NT2/D1 (cell line): ENCODE measurements at regions not wholly inside any gene's neighbourhood (a gene's known extent, or its start where the extent isn't known, plus 50 kb on each side); places are given as distances from the start of the nearest gene placed in this dataset.

Source experiments
- DNase-seq: peaks from one replicate; pipeline ENCODE4 v3.0.0-alpha.2; 2011; ENCODE audit warnings: low read depth, low spot score
- H3K27me3 ChIP-seq: 2 replicates; pipeline ENCODE4 v1.6.0; 2011; ENCODE audit warnings: mild to moderate bottlenecking; ENCODE audit not compliant: insufficient read length, insufficient read depth
- H3K36me3 ChIP-seq: 2 replicates; pipeline ENCODE4 v1.6.1; 2011; ENCODE audit warnings: mild to moderate bottlenecking, low read length, mixed read lengths; ENCODE audit not compliant: insufficient read depth, insufficient read length
- H3K4me1 ChIP-seq: 2 replicates; pipeline ENCODE4 v1.5.1; 2011; ENCODE audit not compliant: insufficient read depth, insufficient read length
- H3K4me3 ChIP-seq: 2 replicates; pipeline ENCODE4 v1.5.1; 2011; ENCODE audit warnings: low read depth; ENCODE audit not compliant: insufficient read length
- H3K9ac ChIP-seq: 2 replicates; pipeline ENCODE4 v1.6.0; 2011; ENCODE audit warnings: low read depth; ENCODE audit not compliant: insufficient read length
- H3K9me3 ChIP-seq: 2 replicates; pipeline ENCODE4 v1.5.1; 2011; ENCODE audit warnings: mild to moderate bottlenecking, low read length; ENCODE audit not compliant: insufficient read depth
- SUZ12 ChIP-seq: IDR thresholded peaks from 2 replicates; pipeline ENCODE4 v1.6.1; 2011; ENCODE audit not compliant: insufficient read length, insufficient read depth; ENCODE audit errors: extremely low read depth
- YY1 ChIP-seq: IDR thresholded peaks from 2 replicates; pipeline ENCODE4 v1.6.1; 2011; ENCODE audit not compliant: insufficient read length, insufficient read depth
- ZNF274 ChIP-seq: IDR thresholded peaks from 2 replicates; pipeline ENCODE4 v1.6.1; 2011; ENCODE audit warnings: mild to moderate bottlenecking, low read depth, low read length

DNA sequence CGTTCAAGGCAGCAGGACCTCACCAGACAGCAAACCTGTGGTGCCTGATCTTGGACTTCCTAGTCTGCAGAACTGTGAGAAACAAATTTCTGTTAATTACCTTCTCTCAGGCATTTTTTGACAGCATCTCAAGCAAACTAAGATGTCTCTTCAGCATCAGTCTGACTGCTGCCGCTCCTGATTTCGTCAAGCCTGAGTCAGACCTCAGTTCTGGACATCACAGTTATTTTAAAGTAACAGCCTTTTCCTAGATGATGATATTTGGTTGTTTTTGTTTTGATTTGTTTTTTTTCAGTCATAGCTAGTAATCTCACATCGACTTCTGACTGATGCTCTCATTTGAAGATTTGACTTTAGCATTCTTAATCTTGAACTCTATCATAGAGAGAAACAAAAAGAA lies 71.9 kb downstream of the BLID start:
- Histone ChIP-seq H3K9me3 (no peaks in the 10 kb centered on the region), H3K27me3 (no peaks in the 10 kb centered on the region), H3K9ac (no peak overlapping the region), H3K36me3 (no peaks in the 10 kb centered on the region), H3K4me3 (no peak overlapping the region), H3K4me1 (no peaks in the 10 kb centered on the region)
- TF ChIP-seq SUZ12 = no peak
- TF ChIP-seq ZNF274 = no peak
- no peak for TF ChIP-seq YY1
- no peak for DNase-seq

DNA sequence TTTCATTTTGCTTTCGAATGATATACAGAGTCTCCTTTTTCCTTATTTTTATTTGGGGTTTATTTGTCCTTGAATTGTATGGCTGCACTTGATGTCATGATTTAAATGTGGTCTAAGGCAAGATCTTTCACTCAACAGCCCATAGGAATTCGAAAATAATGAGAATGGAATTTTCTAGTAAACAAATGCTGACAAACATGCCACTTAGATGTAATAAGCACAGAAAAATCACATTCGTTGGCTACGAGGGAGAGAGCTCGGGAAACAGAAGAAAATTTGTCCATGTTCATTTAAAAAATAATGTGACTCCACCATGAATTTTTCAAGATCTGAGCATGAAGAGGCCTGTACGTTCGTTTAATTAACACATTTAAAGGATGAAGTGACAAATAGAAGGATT lies 73.0 kb downstream of the BLID start:
- Histone ChIP-seq H3K27me3 (no peaks in the 10 kb centered on the region), H3K36me3 (no peaks in the 10 kb centered on the region), H3K4me3 (no peak overlapping the region), H3K4me1 (no peaks in the 10 kb centered on the region), H3K9me3 (no peaks in the 10 kb centered on the region), H3K9ac (no peak overlapping the region)
- TF ChIP-seq ZNF274 = no peak
- DNase-seq = no peak

DNA sequence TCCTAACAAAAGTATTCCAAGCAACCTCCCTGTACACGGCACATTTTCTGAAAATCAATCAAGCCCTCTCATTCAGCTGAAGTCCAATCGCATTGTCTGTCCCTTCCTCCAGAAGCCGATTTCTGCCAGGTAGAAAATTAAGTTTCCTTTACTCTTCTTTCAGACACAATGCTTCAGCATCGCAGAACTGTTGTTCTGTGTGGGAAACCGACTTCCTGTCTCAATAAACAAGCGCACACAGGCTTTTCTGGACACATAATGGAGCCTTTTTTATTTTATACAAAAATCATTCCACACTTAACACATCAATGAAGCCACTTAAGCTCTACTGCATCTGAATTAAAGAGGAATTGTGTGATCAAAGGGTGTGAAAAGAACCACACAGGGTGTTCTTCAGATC lies 75.6 kb downstream of the BLID start:
- Histone ChIP-seq H3K4me1 (no peaks in the 10 kb centered on the region), H3K9ac (no peak overlapping the region)
- peak; percentile 6 for DNase-seq

DNA sequence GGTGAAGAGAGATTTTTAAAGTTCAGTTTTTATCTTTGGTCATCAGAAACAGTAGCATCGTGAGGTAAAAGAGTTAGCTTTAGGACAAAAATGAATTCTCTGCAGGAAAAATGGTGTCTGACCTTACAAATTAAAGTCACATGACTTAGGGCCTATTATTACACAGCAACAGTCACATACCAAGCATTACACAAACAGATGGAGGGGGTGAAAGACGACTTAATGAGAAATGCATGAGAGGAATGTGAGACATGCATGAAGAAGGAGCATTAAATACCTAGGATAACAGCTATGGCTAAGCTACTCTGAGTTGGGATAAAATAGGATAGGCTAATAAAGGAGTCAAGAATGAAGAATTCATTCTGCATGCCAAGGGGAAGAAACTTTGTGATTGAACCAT lies 77.5 kb downstream of the BLID start:
- peak; percentile 20 for DNase-seq
- H3K4me1 ChIP-seq = no peaks in the 10 kb centered on the region
- TF ChIP-seq SUZ12 (no peak), ZNF274 (no peak), YY1 (no peak)

More for the DNA sequence above, 75.6 kb downstream of the BLID start:
- no peaks in the 10 kb centered on the region for H3K9me3 ChIP-seq
- no peak overlapping the region for H3K4me3 ChIP-seq
- no peak for TF ChIP-seq SUZ12
- no peak for TF ChIP-seq YY1
- TF ChIP-seq ZNF274 = no peak
- no peaks in the 10 kb centered on the region for H3K27me3 ChIP-seq
- no peaks in the 10 kb centered on the region for H3K36me3 ChIP-seq

DNA sequence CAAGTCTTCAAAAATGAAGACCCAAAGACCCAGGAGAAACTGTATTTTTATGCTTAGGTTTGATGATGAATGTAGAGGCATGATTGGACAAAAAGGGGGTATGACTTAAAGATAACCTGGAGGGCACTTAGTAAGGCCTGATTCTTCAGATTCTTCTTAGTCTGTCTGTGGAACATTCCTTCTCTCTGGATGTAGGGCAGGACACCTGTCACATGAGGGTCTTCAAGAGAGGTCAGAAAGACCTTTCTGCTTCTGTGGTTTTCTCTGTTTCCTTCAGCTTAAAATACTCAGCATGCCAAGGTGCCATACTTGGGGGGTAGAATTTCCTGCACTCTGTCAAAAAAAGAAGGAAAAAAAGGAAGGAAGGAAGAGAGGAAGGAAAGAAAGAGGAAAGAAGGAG lies 78.1 kb downstream of the BLID start:
- Histone ChIP-seq H3K27me3 (no peaks in the 10 kb centered on the region), H3K4me1 (no peaks in the 10 kb centered on the region)

More for the DNA sequence above, 77.5 kb downstream of the BLID start:
- Histone ChIP-seq H3K4me3 (no peak overlapping the region), H3K9me3 (no peaks in the 10 kb centered on the region), H3K27me3 (no peaks in the 10 kb centered on the region), H3K9ac (no peak overlapping the region), H3K36me3 (no peaks in the 10 kb centered on the region)

DNA sequence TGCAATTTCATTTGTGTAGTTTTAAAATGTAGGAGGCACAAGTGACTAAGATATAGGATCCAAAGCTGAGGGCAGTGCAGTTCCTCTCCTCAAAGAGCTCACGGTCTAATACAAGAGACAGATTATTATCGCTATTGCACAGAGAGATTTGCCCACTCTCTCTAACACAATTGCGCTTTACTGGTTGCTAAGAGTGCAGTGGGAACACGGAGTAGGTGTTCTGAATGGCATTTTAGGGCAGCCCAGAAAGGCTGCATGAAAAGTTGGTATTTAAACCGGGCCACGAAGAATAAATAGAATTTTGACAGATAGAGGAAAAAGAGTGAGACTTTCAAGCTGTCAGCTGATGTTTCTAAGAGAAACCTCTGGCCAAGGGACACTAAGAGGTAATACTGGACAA lies 79.5 kb downstream of the BLID start:
- no peaks in the 10 kb centered on the region for H3K36me3 ChIP-seq
- no peak overlapping the region for H3K9ac ChIP-seq
- no peak for TF ChIP-seq ZNF274
- TF ChIP-seq SUZ12 = no peak
- TF ChIP-seq YY1 = no peak
- DNase-seq = no peak
- H3K4me1 ChIP-seq = no peaks in the 10 kb centered on the region
- H3K4me3 ChIP-seq = no peak overlapping the region
- no peaks in the 10 kb centered on the region for H3K9me3 ChIP-seq
- no peaks in the 10 kb centered on the region for H3K27me3 ChIP-seq

More for the DNA sequence above, 78.1 kb downstream of the BLID start:
- no peak for DNase-seq
- Histone ChIP-seq H3K36me3 (no peaks in the 10 kb centered on the region), H3K9ac (no peak overlapping the region), H3K4me3 (no peak overlapping the region), H3K9me3 (no peaks in the 10 kb centered on the region)
- TF ChIP-seq SUZ12 (no peak), YY1 (no peak), ZNF274 (no peak)

DNA sequence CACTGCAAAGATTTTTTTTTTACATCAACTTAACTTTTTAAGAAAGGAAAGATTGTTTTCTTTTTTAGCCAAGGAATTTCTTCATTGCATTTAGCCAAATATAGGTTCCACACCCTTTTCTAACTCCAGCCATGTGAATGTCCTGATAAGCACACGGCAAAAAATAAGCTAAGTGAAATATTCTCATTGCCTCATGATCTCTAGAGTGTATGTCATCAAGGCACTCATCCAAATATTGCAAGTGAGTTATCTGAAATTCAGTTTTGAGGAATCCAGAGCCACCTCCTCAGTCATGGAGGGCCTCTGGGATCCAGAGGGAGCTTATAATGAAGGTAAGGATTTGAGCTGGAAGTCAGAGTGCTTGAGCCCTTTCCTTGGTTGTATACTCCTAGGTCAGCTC lies 80.0 kb downstream of the BLID start:
- Histone ChIP-seq H3K4me3 (no peak overlapping the region), H3K4me1 (no peaks in the 10 kb centered on the region), H3K36me3 (no peaks in the 10 kb centered on the region), H3K9ac (no peak overlapping the region), H3K27me3 (no peaks in the 10 kb centered on the region), H3K9me3 (no peaks in the 10 kb centered on the region)
- DNase-seq = no peak
- no peak for TF ChIP-seq ZNF274
- no peak for TF ChIP-seq SUZ12

DNA sequence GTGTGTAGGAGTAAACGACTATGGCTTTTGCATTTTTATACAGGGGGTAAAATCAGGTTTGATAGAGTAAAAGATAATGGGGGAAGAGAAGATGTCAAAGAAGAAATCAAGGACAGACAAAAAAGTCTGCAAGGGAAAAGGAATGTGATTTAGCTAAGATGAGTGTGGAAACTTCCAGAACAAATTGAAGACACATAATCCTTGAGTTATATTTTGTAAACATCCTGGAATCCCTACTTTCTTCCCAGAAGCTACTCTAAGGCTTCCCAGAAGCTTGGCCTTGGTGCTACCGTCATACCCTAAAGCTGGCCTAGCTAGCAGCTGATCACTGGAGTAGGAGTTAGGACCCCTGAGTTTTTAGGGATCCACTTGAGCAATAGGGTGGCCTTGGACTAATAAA lies 82.4 kb downstream of the BLID start:
- Histone ChIP-seq H3K9me3 (peaks cover 6% of the 10 kb centered on the region), H3K4me1 (no peaks in the 10 kb centered on the region), H3K4me3 (no peak overlapping the region), H3K27me3 (no peaks in the 10 kb centered on the region), H3K36me3 (no peaks in the 10 kb centered on the region), H3K9ac (no peak overlapping the region)
- TF ChIP-seq SUZ12 (no peak), ZNF274 (no peak), YY1 (no peak)
- DNase-seq = no peak
